C4-2B (cell line): ENCODE measurements at regions not wholly inside any gene's neighbourhood (a gene's known extent, or its start where the extent isn't known, plus 50 kb on each side); places are given as distances from the start of the nearest gene placed in this dataset.

Experiments
- ZFX ChIP-seq: fragments of 450-650 bp; IDR thresholded peaks from 2 replicates; pipeline ENCODE4 v1.6.1; 2017
- TF ChIP-seq, protein P1 (sequence below): fragments of 450-650 bp; conservative IDR thresholded peaks from 2 replicates; pipeline ENCODE4 v1.5.1; 2017; ENCODE audit warnings: mild to moderate bottlenecking

DNA sequence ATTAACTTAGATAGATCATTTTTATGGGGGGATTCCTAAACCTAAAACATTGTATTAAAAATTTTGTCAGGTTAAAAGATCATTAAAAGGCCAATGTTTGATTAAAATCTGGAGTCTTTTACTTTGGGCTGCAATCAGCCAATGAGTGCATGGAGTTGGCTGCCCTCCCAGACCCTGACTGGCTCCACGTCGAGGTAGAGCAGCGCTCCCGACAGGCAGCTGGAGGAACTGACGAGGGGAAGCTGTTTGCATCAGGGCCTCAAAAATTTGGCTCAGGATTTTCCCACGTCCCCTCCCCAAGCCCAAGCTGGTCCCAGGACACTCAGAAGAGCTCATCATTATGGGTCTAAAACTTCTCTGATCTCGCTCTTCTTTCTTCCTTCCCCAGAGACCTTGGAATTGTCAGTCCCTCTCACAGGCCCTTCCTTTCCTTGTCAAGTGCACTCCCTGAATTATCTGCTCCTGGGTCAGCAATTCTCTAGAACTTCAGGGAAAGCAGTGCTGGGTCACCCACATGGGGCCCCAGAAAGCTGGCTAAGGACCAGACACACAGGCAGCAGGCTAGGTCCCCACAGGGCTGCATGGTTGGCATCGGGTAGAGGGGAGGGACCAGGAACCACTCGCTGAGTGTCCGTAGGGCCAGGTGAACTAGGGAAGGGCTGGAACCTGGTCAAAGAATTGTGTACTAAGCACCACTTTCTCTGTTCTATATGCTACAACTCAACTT is 119.6 kb upstream of the IGLL5 start:
- TF ChIP-seq, protein P1, sequence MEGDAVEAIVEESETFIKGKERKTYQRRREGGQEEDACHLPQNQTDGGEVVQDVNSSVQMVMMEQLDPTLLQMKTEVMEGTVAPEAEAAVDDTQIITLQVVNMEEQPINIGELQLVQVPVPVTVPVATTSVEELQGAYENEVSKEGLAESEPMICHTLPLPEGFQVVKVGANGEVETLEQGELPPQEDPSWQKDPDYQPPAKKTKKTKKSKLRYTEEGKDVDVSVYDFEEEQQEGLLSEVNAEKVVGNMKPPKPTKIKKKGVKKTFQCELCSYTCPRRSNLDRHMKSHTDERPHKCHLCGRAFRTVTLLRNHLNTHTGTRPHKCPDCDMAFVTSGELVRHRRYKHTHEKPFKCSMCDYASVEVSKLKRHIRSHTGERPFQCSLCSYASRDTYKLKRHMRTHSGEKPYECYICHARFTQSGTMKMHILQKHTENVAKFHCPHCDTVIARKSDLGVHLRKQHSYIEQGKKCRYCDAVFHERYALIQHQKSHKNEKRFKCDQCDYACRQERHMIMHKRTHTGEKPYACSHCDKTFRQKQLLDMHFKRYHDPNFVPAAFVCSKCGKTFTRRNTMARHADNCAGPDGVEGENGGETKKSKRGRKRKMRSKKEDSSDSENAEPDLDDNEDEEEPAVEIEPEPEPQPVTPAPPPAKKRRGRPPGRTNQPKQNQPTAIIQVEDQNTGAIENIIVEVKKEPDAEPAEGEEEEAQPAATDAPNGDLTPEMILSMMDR = peak; percentile 18
- TF ChIP-seq ZFX = no peak
